Lung (tissue), 11 donors: ENCODE measurements at regions not wholly inside any gene's neighbourhood (a gene's known extent, or its start where the extent isn't known, plus 50 kb on each side); places are given as distances from the start of the nearest gene placed in this dataset.
A peak's percentile ranks its signal among the peaks of the same experiment; 100 is the strongest.

Experiments used
- ATAC-seq: fragments of 200-7000 bp; cut with Tn5 transposase; one replicate; pipeline ENCODE4 v1.9.1; 2020; ENCODE audit warnings: moderate number of reproducible peaks; ENCODE audit not compliant: insufficient read depth, low FRiP score
- DNase-seq, 3 donors: peaks; one replicate each; pipeline ENCODE4 v3.0.0-alpha.2; 2013 to 2017
- H3K27ac ChIP-seq, 2 donors: one replicate each; pipeline ENCODE4 v1.5.1; 2013; ENCODE audit warnings: mild to moderate bottlenecking in 2 of 2, moderate library complexity in 2 of 2, control low read depth in 1 of 2, inconsistent platforms in 1 of 2, low read depth in 1 of 2, low read length in 1 of 2
- H3K27me3 ChIP-seq, 3 donors: one replicate each; pipeline ENCODE4 v1.5.1; 2013; ENCODE audit warnings: low read length in 2 of 3; ENCODE audit not compliant: control insufficient read depth in 3 of 3, insufficient read depth in 3 of 3
- H3K36me3 ChIP-seq, 4 donors: one replicate each; pipeline ENCODE4 v1.5.1; 2013; ENCODE audit warnings: low read length in 4 of 4, mild to moderate bottlenecking in 1 of 4, moderate library complexity in 1 of 4; ENCODE audit not compliant: control insufficient read depth in 4 of 4, insufficient read depth in 4 of 4
- H3K4me1 ChIP-seq, 5 donors: one replicate each; pipeline ENCODE4 v1.5.1; 2013; ENCODE audit warnings: low read length in 5 of 5, mild to moderate bottlenecking in 2 of 5, moderate library complexity in 1 of 5; ENCODE audit not compliant: control insufficient read depth in 5 of 5, insufficient read depth in 5 of 5
- H3K4me3 ChIP-seq: one replicate; pipeline ENCODE4 v1.5.1; 2013; ENCODE audit warnings: mild to moderate bottlenecking, control low read depth, moderate library complexity
- H3K9ac ChIP-seq, 2 donors: one replicate each; pipeline ENCODE4 v1.5.1; 2013; ENCODE audit warnings: low read length in 2 of 2, control low read depth in 1 of 2; ENCODE audit not compliant: insufficient read depth in 1 of 2
- H3K9me3 ChIP-seq, 4 donors: one replicate each; pipeline ENCODE4 v1.5.1; 2013; ENCODE audit warnings: low read length in 3 of 4, mild to moderate bottlenecking in 1 of 4, moderate library complexity in 1 of 4; ENCODE audit not compliant: control insufficient read depth in 4 of 4, insufficient read depth in 3 of 4
- CTCF ChIP-seq: IDR thresholded peaks from 2 replicates; pipeline ENCODE4 v1.5.1; 2012; ENCODE audit warnings: mild to moderate bottlenecking; ENCODE audit errors: control extremely low read depth, extremely low read depth
- WGBS, 2 donors: extraction: QIAGEN DNeasy Blood & Tissue Kit; methylation state at CpG; one replicate each; pipeline ENCODE4 v1.1.7; 2013; 5-methylcytosine and 5-hydroxymethylcytosine counted together
- donor health status: control.
- donor health status: control.
- donor health status: Bipolar disorder and iron deficiency.
- donor health status: healthy.
- donor health status: DM: yes; HTN: yes; CAD: no.

- ATAC-seq: peak; percentile 62
- Histone ChIP-seq H3K27me3 (no peaks in the 10 kb centered on the region), H3K27ac (no peak overlapping the region), H3K36me3 (no peaks in the 10 kb centered on the region), H3K9me3 (no peaks in the 10 kb centered on the region), H3K4me1 (peaks cover 2 to 24% (median 6%) of the 10 kb centered on the region in 5 donors), H3K9ac (no peak overlapping the region), H3K4me3 (no peak overlapping the region)
- no peak for TF ChIP-seq CTCF
- 40 to 61% methylated on average over 2 of the region's 2 CpGs for WGBS, 2 donors
- DNase-seq: peak; percentile 17 to 78 (median 71)
These were observed 165.5 kb downstream of the MDFIC start for GRCh38 chr7:115087437-115087836.

GRCh38 chr7:115086146-115086841, 164.4 kb downstream of the MDFIC start:
- no peak for ATAC-seq
- 95% methylated on average over 3 of the region's 3 CpGs for WGBS, 2 donors

GRCh38 chr7:115085421-115085820, 163.5 kb downstream of the MDFIC start:
- peak in 1 of 3 donors; percentile 20 for DNase-seq
- Histone ChIP-seq H3K9me3 (no peaks in the 10 kb centered on the region), H3K36me3 (no peaks in the 10 kb centered on the region), H3K27me3 (no peaks in the 10 kb centered on the region), H3K27ac (no peak overlapping the region), H3K4me3 (no peak overlapping the region), H3K9ac (no peak overlapping the region), H3K4me1 (peaks cover 2 to 24% (median 6%) of the 10 kb centered on the region in 5 donors)
- TF ChIP-seq CTCF: no peak
- ATAC-seq: no peak
- WGBS, 2 donors: 84 to 92% methylated on average over 3 of the region's 3 CpGs

More at GRCh38 chr7:115086146-115086841, 164.4 kb downstream of the MDFIC start:
- Histone ChIP-seq H3K27me3 (no peaks in the 10 kb centered on the region), H3K27ac (no peak overlapping the region), H3K9ac (no peak overlapping the region), H3K4me3 (no peak overlapping the region), H3K36me3 (no peaks in the 10 kb centered on the region), H3K9me3 (no peaks in the 10 kb centered on the region), H3K4me1 (peaks cover 2 to 24% (median 6%) of the 10 kb centered on the region in 5 donors)
- DNase-seq: no peak
- TF ChIP-seq CTCF: no peak
